Neural cell (in vitro differentiated cells): ENCODE measurements at regions not wholly inside any gene's neighbourhood (a gene's known extent, or its start where the extent isn't known, plus 50 kb on each side); places are given as distances from the start of the nearest gene placed in this dataset.

ENCODE experiments used
- EP300 ChIP-seq: fragments of 450-650 bp; conservative IDR thresholded peaks from 2 replicates; pipeline ENCODE4 v1.6.1; 2014; ENCODE audit warnings: antibody characterized with exemption, mild to moderate bottlenecking, moderate library complexity; ENCODE audit not compliant: poor library complexity, severe bottlenecking
- EZH2 ChIP-seq: fragments of 200-600, 300-800 bp; shearing (Covaris generic), sonication (generic); IDR thresholded peaks from 2 replicates; pipeline ENCODE4 v1.6.1; 2014; ENCODE audit warnings: antibody characterized with exemption, low read length, borderline replicate concordance, mild to moderate bottlenecking; ENCODE audit not compliant: insufficient read depth, poor library complexity, severe bottlenecking
- POLR2AphosphoS5 ChIP-seq: IDR thresholded peaks from 2 replicates; pipeline ENCODE4 v1.6.1; 2012
- RAD21 ChIP-seq: fragments of 450-650 bp; conservative IDR thresholded peaks from 2 replicates; pipeline ENCODE4 v1.6.1; 2014; ENCODE audit warnings: antibody characterized with exemption, mild to moderate bottlenecking, moderate library complexity
- REST ChIP-seq: IDR thresholded peaks from 2 replicates; pipeline ENCODE4 v1.6.1; 2012; ENCODE audit warnings: borderline replicate concordance
- SMC3 ChIP-seq: fragments of 450-650 bp; conservative IDR thresholded peaks from 2 replicates; pipeline ENCODE4 v1.6.1; 2014; ENCODE audit warnings: antibody characterized with exemption, mild to moderate bottlenecking, moderate library complexity; ENCODE audit not compliant: poor library complexity
- TAF1 ChIP-seq: IDR thresholded peaks from 2 replicates; pipeline ENCODE4 v1.6.1; 2012; ENCODE audit warnings: low read depth
- TF ChIP-seq, protein P1 (sequence below): fragments of 450-650 bp; IDR thresholded peaks from 2 replicates; pipeline ENCODE4 v1.5.1; 2014; ENCODE audit warnings: antibody characterized with exemption, mild to moderate bottlenecking, moderate library complexity; ENCODE audit not compliant: poor library complexity, severe bottlenecking

DNA sequence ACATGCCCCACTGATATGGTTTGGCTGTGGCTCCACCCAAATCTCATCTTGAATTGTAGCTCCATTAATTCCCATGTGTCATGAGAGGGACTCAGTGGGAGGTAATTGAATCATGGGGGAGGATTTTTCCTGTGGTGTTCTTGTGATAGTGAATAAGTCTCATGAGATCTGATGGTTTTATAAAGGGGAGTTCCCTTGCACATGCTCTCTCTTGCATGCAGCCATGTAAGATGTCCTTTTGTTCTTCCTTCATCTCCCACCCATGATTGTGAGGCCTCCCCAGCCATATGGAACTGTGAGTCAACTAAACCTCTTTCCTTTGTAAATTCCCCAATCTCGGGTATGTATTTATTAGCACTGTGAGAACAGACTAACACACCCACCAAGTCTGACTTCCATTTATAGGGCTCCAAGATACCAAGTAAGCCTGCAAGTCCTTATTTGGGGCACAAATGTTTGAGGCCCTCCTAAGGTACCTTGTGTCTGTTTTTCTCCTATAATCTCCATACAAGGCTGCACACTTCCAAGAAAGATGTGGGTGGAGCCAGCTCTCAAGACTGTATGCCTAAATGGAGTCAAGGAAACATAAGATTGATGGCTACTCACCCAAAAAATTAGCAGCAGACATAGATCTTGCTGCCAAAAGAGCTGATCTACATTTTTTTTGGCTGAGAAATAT lies 364.7 kb downstream of the TXNL1 start:
- TF ChIP-seq, protein P1, sequence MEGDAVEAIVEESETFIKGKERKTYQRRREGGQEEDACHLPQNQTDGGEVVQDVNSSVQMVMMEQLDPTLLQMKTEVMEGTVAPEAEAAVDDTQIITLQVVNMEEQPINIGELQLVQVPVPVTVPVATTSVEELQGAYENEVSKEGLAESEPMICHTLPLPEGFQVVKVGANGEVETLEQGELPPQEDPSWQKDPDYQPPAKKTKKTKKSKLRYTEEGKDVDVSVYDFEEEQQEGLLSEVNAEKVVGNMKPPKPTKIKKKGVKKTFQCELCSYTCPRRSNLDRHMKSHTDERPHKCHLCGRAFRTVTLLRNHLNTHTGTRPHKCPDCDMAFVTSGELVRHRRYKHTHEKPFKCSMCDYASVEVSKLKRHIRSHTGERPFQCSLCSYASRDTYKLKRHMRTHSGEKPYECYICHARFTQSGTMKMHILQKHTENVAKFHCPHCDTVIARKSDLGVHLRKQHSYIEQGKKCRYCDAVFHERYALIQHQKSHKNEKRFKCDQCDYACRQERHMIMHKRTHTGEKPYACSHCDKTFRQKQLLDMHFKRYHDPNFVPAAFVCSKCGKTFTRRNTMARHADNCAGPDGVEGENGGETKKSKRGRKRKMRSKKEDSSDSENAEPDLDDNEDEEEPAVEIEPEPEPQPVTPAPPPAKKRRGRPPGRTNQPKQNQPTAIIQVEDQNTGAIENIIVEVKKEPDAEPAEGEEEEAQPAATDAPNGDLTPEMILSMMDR: no peak
- TF ChIP-seq EP300 (no peak), POLR2AphosphoS5 (no peak), RAD21 (no peak), EZH2 (no peak), TAF1 (no peak), REST (no peak), SMC3 (no peak)
